Pancreas (tissue), 10 donors: ENCODE measurements at regions not wholly inside any gene's neighbourhood (a gene's known extent, or its start where the extent isn't known, plus 50 kb on each side); places are given as distances from the start of the nearest gene placed in this dataset.

Source experiments
- ATAC-seq, 4 donors: fragments of 200-7000 bp; cut with Tn5 transposase; one replicate each; pipeline versions ENCODE4 v1.8.0 to v1.9.1; 2020; ENCODE audit warnings: mild to moderate bottlenecking in 4 of 4, moderate library complexity in 4 of 4
- DNase-seq, 6 donors: peaks; one replicate each; pipeline ENCODE4 v3.0.0-alpha.2; 2020
- FAIRE-seq: peaks from 2 replicates; lab custom pipeline; 2012; peaks lifted over from hg19 to GRCh38; lab: Jason Lieb, UNC
- H3K27ac ChIP-seq, 4 donors: fragments of 200-600 bp; sonication (generic); 1 replicate in 3 of 4; 2 replicates in 1 of 4; pipeline versions ENCODE4 v1.5.0 to v1.8.0; 2020
- H3K27me3 ChIP-seq, 4 donors: fragments of 200-600 bp; one replicate each; pipeline ENCODE4 v1.8.0; 2021
- H3K36me3 ChIP-seq, 3 donors: fragments of 200-600 bp; sonication (generic) in 1 of 3; one replicate each; pipeline versions ENCODE4 v1.5.0 to v1.8.0; 2020 to 2021
- H3K4me1 ChIP-seq, 3 donors: fragments of 200-600 bp; one replicate each; pipeline ENCODE4 v1.8.0; 2021
- H3K4me3 ChIP-seq, 4 donors: fragments of 200-600 bp; sonication (generic) in 2 of 4; one replicate each; pipeline versions ENCODE4 v1.5.0 to v1.8.0; 2020 to 2021
- H3K9me3 ChIP-seq, 4 donors: fragments of 200-600 bp; one replicate each; pipeline ENCODE4 v1.8.0; 2021
- CTCF ChIP-seq, 4 donors: fragments of 200-600 bp; sonication (generic) in 3 of 4; IDR thresholded peaks; one replicate each; pipeline versions ENCODE4 v1.5.0 to v1.8.0; 2021; ENCODE audit warnings: antibody characterized with exemption in 4 of 4
- WGBS, 2 donors: extraction: QIAGEN DNeasy Blood & Tissue Kit; methylation state at CpG; one replicate each; pipeline ENCODE4 v1.1.7; 2013; 5-methylcytosine and 5-hydroxymethylcytosine counted together
- intact Hi-C, 3 donors: fragments of 100-400 bp; cut with DNase I; formaldehyde crosslinking; loops; one replicate each; pipeline versions ENCODE4 v1.11.1 to v1.14.2; 2022
- donor health status: healthy with polysubstance abuse.
- donor health status: DM: no; HTN: no; CAD: no; lungs with moderate emphysema.
- donor health status: DM: no; HTN: no; CAD: no.
- donor health status: control.
- donor health status: control.
- donor health status: Bipolar disorder and iron deficiency.
- donor health status: DM: yes; HTN: yes; CAD: no.
- donor health status: DM: no; HTN: no; CAD: no.
- donor health status: DM: no; HTN: no; CAD: no.
- donor health status: DM: yes; HTN: yes; CAD: no.

- DNase-seq (no peak), FAIRE-seq (no peak), ATAC-seq (no peak)
- H3K27ac ChIP-seq = no peak overlapping the region
- H3K4me3 ChIP-seq = no peak overlapping the region
- WGBS, 2 donors = 64 to 73% methylated on average over 15 of the region's 15 CpGs
- intact Hi-C loops = no loop called here
- no peaks in the 10 kb centered on the region for H3K27me3 ChIP-seq
- H3K4me1 ChIP-seq = no peaks in the 10 kb centered on the region
- no peaks in the 10 kb centered on the region for H3K36me3 ChIP-seq
- no peak for TF ChIP-seq CTCF (IDR thresholded peaks at IDR 0.05)
- no peaks in the 10 kb centered on the region for H3K9me3 ChIP-seq
Measured at GRCh38 chr2:2657121-2657962, 326.3 kb upstream of the MYT1L start.

GRCh38 chr2:2656115-2657011, 325.3 kb upstream of the MYT1L start:
- DNase-seq = no peak
- no peak for TF ChIP-seq CTCF (IDR thresholded peaks at IDR 0.05)
- no peak for FAIRE-seq

DNA sequence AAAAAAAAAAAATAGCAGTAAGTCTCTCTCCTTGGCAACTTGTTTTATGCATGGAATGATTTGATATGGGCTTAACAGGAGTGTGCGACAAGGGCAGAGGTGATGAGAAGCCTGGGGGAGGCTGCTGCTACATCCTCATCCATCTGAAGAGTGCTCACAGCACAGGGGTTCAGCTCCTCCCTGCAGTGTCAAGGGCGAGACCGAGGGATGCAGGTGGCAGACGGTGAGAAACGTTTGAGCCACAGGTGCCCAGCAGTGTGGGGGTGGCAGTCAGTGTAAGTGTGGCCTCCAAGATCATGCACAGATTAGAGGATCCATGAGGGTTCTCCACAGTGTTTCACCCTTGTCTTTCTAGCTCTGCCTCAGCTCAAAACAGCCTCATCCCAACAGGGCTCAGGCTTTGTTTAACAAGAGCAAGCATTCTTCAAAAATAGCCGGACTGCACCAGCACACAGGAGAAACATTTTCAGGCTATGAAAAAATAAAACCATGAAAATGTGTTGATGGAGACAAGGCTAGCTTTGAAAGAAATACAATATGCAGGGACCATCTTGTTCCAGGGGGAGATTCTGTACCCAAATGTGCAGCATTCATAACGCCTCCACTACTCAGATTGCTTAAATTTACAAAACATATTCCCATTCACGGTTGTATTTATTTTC, 324.5 kb upstream of the MYT1L start:
- WGBS, 2 donors = 46 to 55% methylated on average over 8 of the region's 8 CpGs
- ATAC-seq (no peak), FAIRE-seq (no peak), DNase-seq (no peak)
- intact Hi-C loops = no loop called here
- no peaks in the 10 kb centered on the region for H3K36me3 ChIP-seq
- no peaks in the 10 kb centered on the region for H3K27me3 ChIP-seq
- H3K27ac ChIP-seq = no peak overlapping the region
- no peak overlapping the region for H3K4me3 ChIP-seq
- no peak for TF ChIP-seq CTCF (IDR thresholded peaks at IDR 0.05)
- no peaks in the 10 kb centered on the region for H3K4me1 ChIP-seq
- no peaks in the 10 kb centered on the region for H3K9me3 ChIP-seq

More at GRCh38 chr2:2656115-2657011, 325.3 kb upstream of the MYT1L start:
- ATAC-seq = peak in 1 of 4 donors; percentile 32
- Histone ChIP-seq H3K4me3 (no peak overlapping the region), H3K36me3 (no peaks in the 10 kb centered on the region), H3K4me1 (no peaks in the 10 kb centered on the region), H3K9me3 (no peaks in the 10 kb centered on the region), H3K27ac (no peak overlapping the region), H3K27me3 (no peaks in the 10 kb centered on the region)
- intact Hi-C loops = no loop called here
- WGBS, 2 donors = 11 to 12% methylated on average over 21 of the region's 21 CpGs

GRCh38 chr2:2653231-2653630, 322.2 kb upstream of the MYT1L start:
- ATAC-seq = no peak
- TF ChIP-seq CTCF (IDR thresholded peaks at IDR 0.05) = no peak
- DNase-seq = no peak
- no peak for FAIRE-seq
- no peaks in the 10 kb centered on the region for H3K9me3 ChIP-seq
- WGBS, 2 donors = 66 to 81% methylated on average over 5 of the region's 5 CpGs
- no peak overlapping the region for H3K27ac ChIP-seq
- intact Hi-C loops = no loop called here
- no peaks in the 10 kb centered on the region for H3K27me3 ChIP-seq
- no peak overlapping the region for H3K4me3 ChIP-seq
- no peaks in the 10 kb centered on the region for H3K4me1 ChIP-seq
- H3K36me3 ChIP-seq = no peaks in the 10 kb centered on the region
